Suprapubic skin (tissue), 3 donors: ENCODE measurements at regions not wholly inside any gene's neighbourhood (a gene's known extent, or its start where the extent isn't known, plus 50 kb on each side); places are given as distances from the start of the nearest gene placed in this dataset.

Experiments used
- POLR2A ChIP-seq, 2 donors: fragments of 450-650 bp; IDR thresholded peaks; one replicate each; pipeline ENCODE4 v1.6.1; 2017; ENCODE audit warnings: antibody characterized with exemption in 2 of 2, mild to moderate bottlenecking in 2 of 2, moderate library complexity in 2 of 2
- TF ChIP-seq, protein P1 (sequence below), 2 donors: fragments of 200-600 bp in 1 of 2; fragments of 450-650 bp in 1 of 2; sonication (generic) in 1 of 2; IDR thresholded peaks; one replicate each; pipeline ENCODE4 v1.5.1; 2016 to 2019; ENCODE audit warnings: antibody characterized with exemption in 2 of 2, mild to moderate bottlenecking in 1 of 2, moderate library complexity in 1 of 2

DNA sequence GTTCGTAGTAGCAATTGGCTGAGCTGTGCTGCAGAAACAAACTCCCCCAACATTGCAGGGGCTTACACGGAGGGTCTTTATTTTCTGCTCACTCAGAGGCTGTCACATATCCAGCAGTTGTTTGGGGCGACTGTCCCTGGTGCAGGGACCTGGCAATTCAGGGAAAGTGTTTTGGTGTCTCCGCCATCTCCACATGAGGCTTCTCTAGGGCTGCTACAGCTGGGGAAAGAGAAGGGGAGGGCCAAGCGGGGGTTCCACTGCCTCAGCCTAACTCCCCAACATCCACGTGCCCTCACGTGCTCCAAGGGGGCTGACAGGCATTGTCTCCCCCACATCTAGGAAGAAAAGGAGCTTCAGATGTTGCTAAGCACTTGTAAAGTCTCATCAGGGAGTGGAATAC is 61.3 kb upstream of the NXT1 start:
- no peak for TF ChIP-seq POLR2A (IDR thresholded peaks at IDR 0.05)
- TF ChIP-seq, protein P1, sequence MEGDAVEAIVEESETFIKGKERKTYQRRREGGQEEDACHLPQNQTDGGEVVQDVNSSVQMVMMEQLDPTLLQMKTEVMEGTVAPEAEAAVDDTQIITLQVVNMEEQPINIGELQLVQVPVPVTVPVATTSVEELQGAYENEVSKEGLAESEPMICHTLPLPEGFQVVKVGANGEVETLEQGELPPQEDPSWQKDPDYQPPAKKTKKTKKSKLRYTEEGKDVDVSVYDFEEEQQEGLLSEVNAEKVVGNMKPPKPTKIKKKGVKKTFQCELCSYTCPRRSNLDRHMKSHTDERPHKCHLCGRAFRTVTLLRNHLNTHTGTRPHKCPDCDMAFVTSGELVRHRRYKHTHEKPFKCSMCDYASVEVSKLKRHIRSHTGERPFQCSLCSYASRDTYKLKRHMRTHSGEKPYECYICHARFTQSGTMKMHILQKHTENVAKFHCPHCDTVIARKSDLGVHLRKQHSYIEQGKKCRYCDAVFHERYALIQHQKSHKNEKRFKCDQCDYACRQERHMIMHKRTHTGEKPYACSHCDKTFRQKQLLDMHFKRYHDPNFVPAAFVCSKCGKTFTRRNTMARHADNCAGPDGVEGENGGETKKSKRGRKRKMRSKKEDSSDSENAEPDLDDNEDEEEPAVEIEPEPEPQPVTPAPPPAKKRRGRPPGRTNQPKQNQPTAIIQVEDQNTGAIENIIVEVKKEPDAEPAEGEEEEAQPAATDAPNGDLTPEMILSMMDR (IDR thresholded peaks at IDR 0.05) = no peak
